ENCODE measurements at regions not wholly inside any gene's neighbourhood (a gene's known extent, or its start where the extent isn't known, plus 50 kb on each side); places are given as distances from the start of the nearest gene placed in this dataset.
"Not testable (repeated sequence)": the region's sequence is repeated elsewhere in the genome, so short reads cannot be mapped to it uniquely, and the experiment has no call there.

DNA sequence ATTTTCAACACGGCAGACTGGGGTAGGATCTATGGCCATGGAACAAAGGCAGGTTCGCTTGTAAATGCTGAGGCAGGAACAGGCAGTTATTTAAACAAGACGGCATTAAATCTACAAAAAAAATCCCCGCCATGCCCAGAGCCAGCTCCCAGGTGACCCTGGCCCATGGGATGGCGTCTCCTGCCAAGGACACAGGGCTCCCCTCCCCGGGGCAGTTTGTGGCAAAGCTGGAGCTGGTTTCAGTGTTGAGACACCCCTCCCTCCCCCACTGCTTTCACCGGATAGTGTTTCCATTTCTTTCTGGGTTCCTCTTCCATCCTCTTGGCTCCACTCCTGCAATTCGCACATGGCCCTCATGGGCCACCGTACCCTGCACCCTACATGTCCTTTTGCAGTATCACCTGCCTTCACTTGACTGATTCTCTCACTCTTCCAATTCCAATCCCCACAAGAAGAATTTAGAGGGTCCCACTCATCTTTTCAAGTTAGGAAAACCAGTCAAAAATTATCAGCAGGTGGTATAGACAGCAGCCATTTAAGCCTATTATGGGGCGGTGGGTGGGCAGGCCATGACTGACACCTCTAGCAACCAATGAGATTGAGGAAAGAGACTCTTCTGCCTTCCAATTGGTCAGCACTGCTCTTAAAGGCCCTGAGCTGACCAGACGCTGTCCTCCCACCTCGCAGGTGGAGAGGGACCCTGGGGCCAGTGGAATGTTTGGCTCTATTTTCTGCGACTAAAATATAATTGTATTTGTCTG lies 52.0 kb downstream of the OLIG1 start:
- DNase-seq = peak; percentile 77

DNA sequence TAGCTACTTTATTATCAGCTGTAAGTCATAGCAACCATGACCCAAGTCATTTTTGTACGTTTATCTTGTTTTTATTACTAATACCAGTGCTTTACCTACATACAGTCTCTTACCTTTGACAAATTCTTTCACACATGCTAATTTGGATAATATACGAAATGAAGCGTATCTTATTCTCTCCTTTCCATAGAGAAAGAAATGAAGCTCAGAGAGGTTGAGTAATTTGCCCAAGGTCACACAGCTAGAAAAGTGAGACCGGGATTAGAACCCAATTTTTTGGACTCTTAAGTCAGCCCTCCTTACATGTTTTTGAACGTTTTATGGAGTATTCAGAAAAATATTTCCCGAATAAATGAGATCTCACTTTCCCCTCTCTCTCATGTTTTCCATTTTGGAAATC lies 52.6 kb downstream of the OLIG1 start:
- no peak for DNase-seq

GRCh38 chr21:33123374-33124123 lies 53.6 kb downstream of the OLIG1 start:
- no peak for DNase-seq

- DNase-seq = no peak
These were observed 54.9 kb downstream of the OLIG1 start for GRCh38 chr21:33124889-33125288.

DNA sequence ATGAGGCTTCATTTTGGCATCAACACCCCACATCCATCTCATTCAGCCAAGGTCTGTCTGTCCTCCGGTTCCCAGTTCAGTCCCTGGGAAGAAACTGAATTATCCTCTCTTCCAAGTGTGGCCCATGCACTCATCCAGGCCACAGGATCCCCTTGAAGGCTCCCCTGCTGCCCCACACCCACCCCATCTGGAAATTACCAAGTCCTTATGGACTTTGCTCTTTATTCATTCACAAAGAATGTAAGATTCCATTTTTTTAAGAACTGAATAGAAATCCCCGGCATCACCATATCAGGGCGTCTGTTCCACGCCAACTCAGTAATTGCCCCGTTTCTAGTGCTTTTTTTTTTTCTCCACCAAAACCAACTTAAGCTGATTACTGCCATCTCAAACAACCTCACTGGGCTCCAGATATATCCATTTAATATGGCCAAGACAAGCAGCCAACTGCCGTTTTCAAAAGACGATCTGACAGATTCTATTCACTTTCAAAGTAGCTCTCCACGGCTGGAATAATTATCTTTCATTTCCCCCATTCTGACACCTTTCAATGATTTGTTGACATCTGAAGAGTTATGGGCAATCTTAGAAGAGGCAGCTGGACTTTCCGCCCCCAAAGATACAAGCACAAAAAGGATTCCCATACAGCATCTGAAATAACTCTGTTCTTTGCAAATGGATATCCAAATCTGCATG lies 55.9 kb downstream of the OLIG1 start:
- DNase-seq = peak; percentile 55

GRCh38 chr21:33126569-33126968 lies 56.6 kb downstream of the OLIG1 start:
- DNase-seq = no peak

GRCh38 chr21:33127154-33127867 lies 57.4 kb downstream of the OLIG1 start:
- DNase-seq = peak; percentile 80

GRCh38 chr21:33127868-33128242 lies 57.9 kb downstream of the OLIG1 start:
- no peak for DNase-seq

- no peak for DNase-seq
These were observed 58.6 kb downstream of the OLIG1 start for GRCh38 chr21:33128538-33128937.

GRCh38 chr21:33132054-33132453 lies 62.1 kb downstream of the OLIG1 start:
- DNase-seq = no peak

- DNase-seq = peak; percentile 99
These were observed 64.0 kb downstream of the OLIG1 start for GRCh38 chr21:33133892-33134291.

DNA sequence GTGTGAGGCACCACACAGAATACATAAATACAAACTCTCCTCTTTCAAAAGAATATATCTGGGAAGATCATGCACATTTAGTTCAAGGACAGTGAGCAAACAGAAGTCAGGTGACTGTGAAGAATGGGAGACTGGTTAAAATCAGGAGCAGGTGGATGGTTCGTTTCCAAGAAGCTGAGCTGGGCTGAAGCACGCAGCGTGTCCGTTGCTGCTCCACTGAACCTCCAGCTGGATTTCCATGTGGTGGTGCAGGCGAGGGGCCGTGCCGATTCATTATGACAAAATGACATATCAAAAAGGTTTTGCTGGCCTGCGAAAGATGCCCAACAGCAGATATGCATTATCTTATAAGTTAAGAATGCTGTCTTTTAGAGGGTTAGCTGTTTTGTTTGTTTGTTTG lies 66.0 kb downstream of the OLIG1 start:
- DNase-seq = no peak

- DNase-seq = no peak
These were observed 67.0 kb downstream of the OLIG1 start for GRCh38 chr21:33136847-33137502.

GRCh38 chr21:33139084-33139483 lies 69.1 kb downstream of the OLIG1 start:
- no peak for DNase-seq

DNA sequence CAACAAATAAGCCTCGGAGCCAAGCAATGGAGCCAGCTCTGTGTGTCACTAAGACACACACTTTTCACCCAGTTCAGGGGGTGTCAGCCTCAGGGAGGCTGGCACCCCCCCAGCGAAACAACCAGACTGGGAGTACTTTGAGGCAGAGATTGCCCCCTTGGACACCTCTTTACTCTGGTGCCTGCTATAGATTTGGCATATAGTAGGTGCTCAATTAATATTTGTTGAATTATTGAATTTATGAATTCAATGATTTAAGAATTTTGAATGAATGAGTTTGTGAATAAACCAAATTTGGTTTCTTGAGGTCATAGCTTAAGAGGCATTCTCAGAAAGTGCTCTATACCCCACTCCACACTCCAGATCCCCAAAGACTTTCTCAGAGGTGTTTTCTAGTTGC lies 70.3 kb downstream of the OLIG1 start:
- no peak for DNase-seq

GRCh38 chr21:33146467-33146866 lies 76.5 kb downstream of the OLIG1 start:
- DNase-seq = no peak

GRCh38 chr21:33149181-33149580 lies 79.2 kb downstream of the OLIG1 start:
- peak; percentile 99 for DNase-seq

DNA sequence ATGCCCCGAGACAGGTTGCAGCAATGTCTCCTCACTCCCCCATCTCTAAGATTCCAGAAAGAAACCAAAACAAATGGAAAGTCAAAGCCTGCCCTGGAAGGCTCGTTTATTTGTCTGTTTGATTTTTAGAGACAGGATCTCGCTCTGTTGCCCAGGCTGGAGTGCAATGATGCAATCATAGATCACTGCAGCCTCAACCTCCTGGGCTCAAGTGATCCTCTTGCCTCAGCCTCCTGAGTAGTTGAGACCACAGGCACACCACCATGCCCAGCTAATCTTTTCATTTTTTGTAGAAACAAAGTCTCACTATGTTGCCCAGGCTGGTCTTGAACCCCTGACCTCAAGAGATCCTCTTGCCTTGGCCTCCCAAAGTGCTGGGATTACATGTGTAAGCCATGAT lies 78.8 kb upstream of the IFNAR2 start:
- DNase-seq = not testable (repeated sequence)

DNA sequence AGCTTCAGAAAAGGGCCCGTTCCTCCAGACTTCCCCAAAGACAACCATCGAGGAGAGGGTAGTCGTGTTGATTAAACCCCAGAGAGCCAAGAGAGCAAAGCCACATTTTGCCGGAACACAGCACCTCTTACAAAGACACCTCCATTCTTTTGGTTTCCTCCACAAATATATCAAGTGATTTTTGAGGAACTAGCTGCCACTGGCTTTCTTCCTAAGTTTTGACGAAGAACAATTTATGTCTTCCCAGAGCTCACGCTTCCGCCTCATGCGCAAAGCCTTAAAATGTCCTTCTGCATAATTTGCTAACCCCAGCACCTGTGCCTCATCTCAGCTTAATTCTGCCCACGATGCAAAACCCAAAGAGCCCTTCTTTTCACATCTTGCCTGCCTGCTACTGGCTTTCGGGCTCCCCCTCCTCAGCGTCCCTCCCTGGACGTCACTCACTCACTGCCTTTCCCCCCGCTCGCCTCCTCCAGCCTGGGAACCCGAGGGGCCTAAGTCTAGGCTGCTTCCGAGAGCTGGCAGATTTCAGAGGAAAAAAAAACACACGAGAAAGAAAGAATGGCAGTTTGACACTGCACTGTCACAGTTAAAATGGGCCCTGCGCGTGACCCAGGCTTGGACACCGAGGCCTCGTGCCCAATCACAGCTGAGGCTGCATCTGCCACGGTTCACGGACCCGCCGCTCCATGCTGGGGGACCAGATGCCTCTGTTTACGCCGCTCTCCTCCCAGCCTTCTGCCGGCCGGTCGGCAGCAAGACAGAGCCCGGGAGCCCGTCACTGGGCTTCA lies 77.6 kb upstream of the IFNAR2 start:
- DNase-seq = peak; percentile 67

GRCh38 chr21:33152732-33153130 lies 77.0 kb upstream of the IFNAR2 start:
- DNase-seq = no peak

DNA sequence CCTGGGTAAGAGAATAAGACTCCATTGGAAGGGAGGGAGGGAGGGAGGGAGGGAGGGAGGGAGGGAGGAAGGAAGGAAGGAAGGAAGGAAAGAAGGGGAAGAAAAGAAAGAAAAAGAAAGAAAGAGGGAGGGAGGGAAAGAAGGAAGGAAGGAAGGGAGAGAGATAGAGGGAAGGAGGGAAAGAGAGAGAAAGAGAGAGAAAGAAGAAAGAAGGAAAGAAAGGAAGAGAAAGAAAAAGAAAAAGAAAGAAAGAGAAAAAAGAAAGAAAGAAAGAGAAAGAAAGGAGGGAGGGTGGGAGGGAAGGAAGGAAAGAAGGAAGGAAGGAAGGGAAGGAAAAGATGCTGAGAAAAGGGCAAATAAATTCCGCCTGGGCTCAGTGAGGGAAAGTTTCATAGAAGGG lies 74.7 kb upstream of the IFNAR2 start:
- DNase-seq = no peak

DNA sequence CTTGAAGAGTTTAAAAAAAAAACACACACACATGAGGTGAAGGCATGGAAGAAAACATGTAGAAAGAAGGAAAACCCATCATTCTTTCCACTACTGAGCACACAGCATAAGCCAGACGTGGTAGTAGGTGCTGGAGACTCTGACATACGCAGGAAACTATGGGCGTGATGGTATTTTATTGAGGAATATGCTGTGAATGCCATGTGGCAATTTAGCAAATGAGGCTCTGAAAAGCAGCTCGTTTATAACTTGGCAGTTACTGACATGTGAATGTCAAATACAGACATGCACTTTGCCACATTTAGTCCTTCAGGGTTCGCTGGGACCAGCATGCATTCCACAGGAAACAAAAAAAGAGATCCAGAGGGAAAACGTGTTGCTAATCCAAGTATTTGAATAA lies 74.3 kb upstream of the IFNAR2 start:
- no peak for DNase-seq
